ENCODE measurements at regions not wholly inside any gene's neighbourhood (a gene's known extent, or its start where the extent isn't known, plus 50 kb on each side); places are given as distances from the start of the nearest gene placed in this dataset.

GRCh38 chr5:168072665-168073064 lies 218.8 kb upstream of the WWC1 start:
- Histone ChIP-seq H4K20me1 (ENCODE audit: insufficient read depth, low read length) (no peaks in the 10 kb centered on the region), H3K27ac (ENCODE audit: extremely low read length, insufficient read depth, low read length) (no peak overlapping the region), H3K9me3 (ENCODE audit: low read length) (no peaks in the 10 kb centered on the region), H3K4me3 (replicated peaks in 1 of 3; ENCODE audit: insufficient read depth in 1 of 3, low read depth in 2 of 3, low read length in 3 of 3) (no peak overlapping the region), H2AFZ (ENCODE audit: low read length) (no peak overlapping the region), H3K27me3 (ENCODE audit: control insufficient read depth in 1 of 2, insufficient read depth in 2 of 2, low read length in 2 of 2) (no peaks in the 10 kb centered on the region), H3K36me3 (replicated peaks in 1 of 2; ENCODE audit: control insufficient read depth in 1 of 2, insufficient read depth in 2 of 2, low read length in 2 of 2) (no peaks in the 10 kb centered on the region), H3K9ac (ENCODE audit: insufficient read depth, low read depth, low read length) (no peak overlapping the region), H3K4me2 (ENCODE audit: low read depth, low read length) (no peak overlapping the region), H3K79me2 (ENCODE audit: insufficient read depth, low read length) (no peaks in the 10 kb centered on the region), H3K4me1 (ENCODE audit: insufficient read depth, low read length) (no peaks in the 10 kb centered on the region)
- FAIRE-seq = no peak
- BruUV-seq (replicated peaks) = no TSS peak
- CTCF ChIA-PET (ENCODE audit: low intra/inter-chr PET ratio, low total read pairs) = no interaction called here
- WGBS (ENCODE audit: low lambda C conversion rate) = 88% methylated on average over 3 of the region's 6 CpGs
- DNase-seq (ENCODE audit: low spot score) = no peak
- no peak for ATAC-seq
- intact Hi-C loops (cut with micrococcal nuclease; ENCODE audit: unreplicated experiment) = no loop called here
- in situ Hi-C loops (cut with HindIII; ENCODE audit: extremely low pct_ligation_motif_present, low pct_unique_long_range_greater_than_20kb) = no loop called here
- POLR2A ChIA-PET = no interaction called here
- TF ChIP-seq BRD4 (CRISPR knock-in tag; IDR thresholded peaks at IDR 0.05) = no peak
- no peak for TF ChIP-seq ZNF468 (CRISPR knock-in tag; IDR thresholded peaks at IDR 0.05)
- no peak for TF ChIP-seq MTF1 (CRISPR knock-in tag; IDR thresholded peaks at IDR 0.05)
- no peak for TF ChIP-seq TIGD3 (CRISPR knock-in tag; IDR thresholded peaks at IDR 0.05; ENCODE audit: borderline replicate concordance)
- TF ChIP-seq ZC3H4 (CRISPR knock-in tag; IDR thresholded peaks at IDR 0.05; ENCODE audit: borderline replicate concordance) = no peak
- TF ChIP-seq ZSCAN21 (CRISPR knock-in tag; IDR thresholded peaks at IDR 0.05; ENCODE audit: borderline replicate concordance) = no peak
- TF ChIP-seq ZNF281 (CRISPR knock-in tag; IDR thresholded peaks at IDR 0.05; ENCODE audit: borderline replicate concordance) = no peak
- TF ChIP-seq RFX5 (IDR thresholded peaks at IDR 0.05; ENCODE audit: low read depth, low read length) = no peak
- no peak for TF ChIP-seq RXRB (CRISPR knock-in tag; IDR thresholded peaks at IDR 0.05; ENCODE audit: borderline replicate concordance)
- no peak for TF ChIP-seq ARID5B (CRISPR knock-in tag; IDR thresholded peaks at IDR 0.05)
- no peak for TF ChIP-seq DMAP1 (CRISPR knock-in tag; IDR thresholded peaks at IDR 0.05)
- no peak for TF ChIP-seq TBL1XR1 (IDR thresholded peaks at IDR 0.05; ENCODE audit: borderline replicate concordance, low read length, partially characterized antibody)
- no peak for TF ChIP-seq REXO4 (CRISPR knock-in tag; IDR thresholded peaks at IDR 0.05; ENCODE audit: borderline replicate concordance)
- TF ChIP-seq FOXP4 (CRISPR knock-in tag; IDR thresholded peaks at IDR 0.05) = no peak
- TF ChIP-seq ZNF292 (CRISPR knock-in tag; IDR thresholded peaks at IDR 0.05; ENCODE audit: borderline replicate concordance, low read depth) = no peak
- no peak for TF ChIP-seq SALL1 (CRISPR knock-in tag; IDR thresholded peaks at IDR 0.05)
